A549 (cell line): ENCODE measurements at regions not wholly inside any gene's neighbourhood (a gene's known extent, or its start where the extent isn't known, plus 50 kb on each side); places are given as distances from the start of the nearest gene placed in this dataset.

ENCODE experiments used
- ATAC-seq, 2 experiments: fragments of 200-7000 bp in 1 of 2; fragments of >200 bp in 1 of 2; cut with Nextera tagmentation in 1 of 2; cut with Tn5 transposase in 1 of 2; 3 replicates each; pipeline versions ENCODE4 v1.8.0 to v1.9.1; 2018 to 2020; ENCODE audit warnings: mild to moderate bottlenecking in 1 of 2, moderate library complexity in 1 of 2
- CTCF ChIA-PET: fragments of 300-600 bp; sonication (Branson Sonifier 250); formaldehyde crosslinking; extraction: SDS; loops from one replicate; lab custom pipeline; 2021; ENCODE audit warnings: antibody characterized with exemption, inconsistent platforms; lab: Yijun Ruan, JAX
- POLR2A ChIA-PET: fragments of 350-600 bp; formaldehyde crosslinking; extraction: SDS; loops from one replicate; lab custom pipeline; 2021; ENCODE audit warnings: antibody characterized with exemption, inconsistent platforms; lab: Yijun Ruan, JAX
- DNase-seq, 2 experiments: peaks; one replicate each; pipeline versions ENCODE4 v3.0.0 to v3.0.0-alpha.2; 2011 to 2016; ENCODE audit warnings: low read depth in 1 of 2, low spot score in 1 of 2
- FAIRE-seq: peaks from 2 replicates; lab custom pipeline; 2011; peaks lifted over from hg19 to GRCh38; lab: Jason Lieb, UNC
- H3K27ac ChIP-seq, 2 experiments: fragments of >200 bp; sonication (Bioruptor Twin); formaldehyde crosslinking; 3 replicates each; pipeline ENCODE4 v1.5.1; 2016 to 2017
- H3K4me1 ChIP-seq: fragments of >200 bp; sonication (Bioruptor Twin); formaldehyde crosslinking; 3 replicates; pipeline ENCODE4 v1.6.1; 2016
- H3K4me2 ChIP-seq: fragments of >200 bp; sonication (Bioruptor Twin); formaldehyde crosslinking; 3 replicates; pipeline ENCODE4 v1.6.1; 2016
- H3K4me3 ChIP-seq: fragments of >200 bp; sonication (Bioruptor Twin); formaldehyde crosslinking; 3 replicates; pipeline ENCODE4 v1.5.1; 2016
- H3K9me3 ChIP-seq: fragments of >200 bp; sonication (Bioruptor Twin); formaldehyde crosslinking; 3 replicates; pipeline ENCODE4 v1.6.1; 2016
- ATOH8 ChIP-seq: fragments of 250-450 bp; sonication (Bioruptor Pico); IDR thresholded peaks from 2 replicates; pipeline ENCODE4 v1.5.0; 2020; ENCODE audit warnings: low read depth, mild to moderate bottlenecking, moderate library complexity
- CBX2 ChIP-seq: fragments of 200-600 bp; sonication (generic); IDR thresholded peaks from 2 replicates; pipeline ENCODE4 v1.6.1; 2016; ENCODE audit warnings: low read depth, mild to moderate bottlenecking, borderline replicate concordance
- CBX8 ChIP-seq: fragments of 200-600 bp; sonication (generic); IDR thresholded peaks from 2 replicates; pipeline ENCODE4 v1.6.1; 2016
- CEBPB ChIP-seq, 2 experiments: fragments of >200 bp in 1 of 2; sonication (Bioruptor Twin) in 1 of 2; formaldehyde crosslinking in 1 of 2; IDR thresholded peaks; 2 replicates each; pipeline ENCODE4 v1.6.1; 2012 to 2016
- CHD4 ChIP-seq: fragments of 200-600 bp; sonication (generic); IDR thresholded peaks from 2 replicates; pipeline ENCODE4 v1.6.1; 2016; ENCODE audit warnings: antibody characterized with exemption, mild to moderate bottlenecking, borderline replicate concordance
- EHF ChIP-seq: fragments of 250-450 bp; sonication (Bioruptor Pico); IDR thresholded peaks from 2 replicates; pipeline ENCODE4 v1.5.0; 2020; ENCODE audit warnings: mild to moderate bottlenecking
- ESRRA ChIP-seq: fragments of 150-350 bp; IDR thresholded peaks from 2 replicates; pipeline ENCODE4 v1.6.1; 2014; ENCODE audit warnings: mild to moderate bottlenecking, low read length, borderline replicate concordance
- GATA3 ChIP-seq: IDR thresholded peaks from 2 replicates; pipeline ENCODE4 v1.6.1; 2012; ENCODE audit warnings: borderline replicate concordance
- HDAC2 ChIP-seq: fragments of 200-600 bp; sonication (generic); IDR thresholded peaks from 2 replicates; pipeline ENCODE4 v1.6.1; 2016
- HMGXB4 ChIP-seq: fragments of 250-450 bp; sonication (Bioruptor Pico); IDR thresholded peaks from 2 replicates; pipeline ENCODE4 v1.5.0; 2021; ENCODE audit warnings: mild to moderate bottlenecking, moderate library complexity, borderline replicate concordance
- MAZ ChIP-seq: fragments of 150-350 bp; IDR thresholded peaks from 2 replicates; pipeline ENCODE4 v1.6.1; 2014; ENCODE audit warnings: antibody characterized with exemption, low read depth, low read length, borderline replicate concordance
- MYC ChIP-seq: IDR thresholded peaks from 2 replicates; pipeline ENCODE4 v1.6.1; 2012; ENCODE audit warnings: mild to moderate bottlenecking, inconsistent platforms, low read length, improper control_type of control experiment, borderline replicate concordance
- NPAS2 ChIP-seq: fragments of 250-450 bp; sonication (Bioruptor Pico); IDR thresholded peaks from 2 replicates; pipeline ENCODE4 v1.8.0; 2022; ENCODE audit warnings: mild to moderate bottlenecking, moderate library complexity, borderline replicate concordance
- PHF8 ChIP-seq: fragments of 200-600 bp; sonication (generic); IDR thresholded peaks from 2 replicates; pipeline ENCODE4 v1.6.1; 2016; ENCODE audit warnings: low read depth, mild to moderate bottlenecking, antibody characterized with exemption, moderate library complexity, borderline replicate concordance
- POLR2AphosphoS2 ChIP-seq: conservative IDR thresholded peaks from 2 replicates; pipeline ENCODE4 v1.6.1; 2012; ENCODE audit warnings: low read length, improper control_type of control experiment, inconsistent platforms
- RAD21 ChIP-seq, 2 experiments: fragments of >200 bp in 1 of 2; sonication (Bioruptor Twin) in 1 of 2; formaldehyde crosslinking in 1 of 2; IDR thresholded peaks in 1 of 2; conservative IDR thresholded peaks in 1 of 2; 2 replicates in 1 of 2; 3 replicates in 1 of 2; pipeline ENCODE4 v1.6.1; 2012 to 2018; ENCODE audit warnings: inconsistent platforms in 1 of 2
- RARB ChIP-seq: fragments of 250-450 bp; sonication (Bioruptor Pico); IDR thresholded peaks from 2 replicates; pipeline ENCODE4 v1.8.0; 2021; ENCODE audit warnings: mild to moderate bottlenecking, moderate library complexity
- RFX5 ChIP-seq: fragments of 450-650 bp; IDR thresholded peaks from 2 replicates; pipeline ENCODE4 v1.7.1; 2014; ENCODE audit warnings: antibody characterized with exemption, mild to moderate bottlenecking, moderate library complexity
- SMC3 ChIP-seq: fragments of >200 bp; sonication (Bioruptor Twin); formaldehyde crosslinking; IDR thresholded peaks from 3 replicates; pipeline ENCODE4 v1.6.1; 2018; ENCODE audit warnings: inconsistent platforms
- TFCP2L1 ChIP-seq: fragments of 250-450 bp; sonication (Bioruptor Pico); IDR thresholded peaks from 2 replicates; pipeline ENCODE4 v1.5.0; 2021; ENCODE audit warnings: mild to moderate bottlenecking
- USF2 ChIP-seq: fragments of 450-650 bp; IDR thresholded peaks from 2 replicates; pipeline ENCODE4 v1.6.1; 2014; ENCODE audit warnings: antibody characterized with exemption
- ZNF302 ChIP-seq: fragments of 250-450 bp; sonication (Bioruptor Pico); IDR thresholded peaks from 2 replicates; pipeline ENCODE4 v1.9.0; 2021; ENCODE audit warnings: inconsistent platforms, mild to moderate bottlenecking, moderate library complexity
- ZSCAN20 ChIP-seq: fragments of 250-450 bp; sonication (Bioruptor Pico); IDR thresholded peaks from 2 replicates; pipeline ENCODE4 v1.8.0; 2022; ENCODE audit warnings: mild to moderate bottlenecking, moderate library complexity
- WGBS: methylation state at CpG from one replicate; pipeline ENCODE4 v1.1.6; 2017; ENCODE audit errors: missing lambda C conversion rate; 5-methylcytosine and 5-hydroxymethylcytosine counted together
- TF ChIP-seq, protein P1 (sequence below): fragments of >200 bp; sonication (Bioruptor Twin); formaldehyde crosslinking; IDR thresholded peaks from 3 replicates; pipeline ENCODE4 v1.5.1; 2016
- TF ChIP-seq, protein P2 (sequence below): fragments of >200 bp; sonication (Bioruptor Twin); formaldehyde crosslinking; IDR thresholded peaks from 3 replicates; pipeline ENCODE4 v1.6.1; 2016
- TF ChIP-seq, protein P3 (sequence below): IDR thresholded peaks from 2 replicates; pipeline ENCODE4 v1.6.1; 2012

DNA sequence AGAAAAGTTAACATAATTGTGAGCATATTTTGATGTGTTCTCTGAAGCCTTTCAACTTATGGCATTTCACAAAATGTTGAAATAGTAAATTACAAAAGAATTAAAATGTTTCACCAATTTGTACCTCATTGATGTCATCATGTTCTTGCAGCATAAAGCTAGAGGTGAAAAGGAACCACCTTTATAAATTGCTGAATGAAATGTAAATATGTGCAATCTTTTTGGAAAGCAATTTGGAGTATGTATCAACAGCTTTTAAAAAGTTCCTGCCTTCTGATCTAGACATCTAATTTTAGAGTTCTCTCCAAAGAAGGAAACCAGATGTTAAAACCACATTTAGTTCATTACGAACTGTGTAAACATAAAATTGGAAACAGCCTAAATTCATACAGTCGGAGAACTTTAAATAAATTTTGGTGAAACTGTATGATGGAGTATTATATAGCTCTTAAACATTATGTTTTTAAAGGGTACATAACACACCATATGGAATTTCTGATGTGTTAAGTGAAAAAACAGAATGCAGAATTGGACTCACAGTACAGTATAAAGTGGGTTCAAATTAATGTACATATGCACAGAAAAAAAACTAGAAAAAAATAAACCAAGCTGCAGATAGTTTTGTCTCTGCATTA is 311.2 kb upstream of the NAALADL2 start:
- WGBS: 69% methylated on average over 2 of the region's 2 CpGs
- ChIA-PET CTCF (no interaction called here), POLR2A (no interaction called here)
- FAIRE-seq (no peak), ATAC-seq (no peak), DNase-seq (no peak)
- TF ChIP-seq ZNF302 (CRISPR knock-in tag) (no peak), GATA3 (no peak), CHD4 (no peak)
- H3K4me2 ChIP-seq: no peak overlapping the region
- H3K4me1 ChIP-seq: no peaks in the 10 kb centered on the region
- no peak overlapping the region for H3K4me3 ChIP-seq
- H3K27ac ChIP-seq: no peak overlapping the region
- no peaks in the 10 kb centered on the region for H3K9me3 ChIP-seq

DNA sequence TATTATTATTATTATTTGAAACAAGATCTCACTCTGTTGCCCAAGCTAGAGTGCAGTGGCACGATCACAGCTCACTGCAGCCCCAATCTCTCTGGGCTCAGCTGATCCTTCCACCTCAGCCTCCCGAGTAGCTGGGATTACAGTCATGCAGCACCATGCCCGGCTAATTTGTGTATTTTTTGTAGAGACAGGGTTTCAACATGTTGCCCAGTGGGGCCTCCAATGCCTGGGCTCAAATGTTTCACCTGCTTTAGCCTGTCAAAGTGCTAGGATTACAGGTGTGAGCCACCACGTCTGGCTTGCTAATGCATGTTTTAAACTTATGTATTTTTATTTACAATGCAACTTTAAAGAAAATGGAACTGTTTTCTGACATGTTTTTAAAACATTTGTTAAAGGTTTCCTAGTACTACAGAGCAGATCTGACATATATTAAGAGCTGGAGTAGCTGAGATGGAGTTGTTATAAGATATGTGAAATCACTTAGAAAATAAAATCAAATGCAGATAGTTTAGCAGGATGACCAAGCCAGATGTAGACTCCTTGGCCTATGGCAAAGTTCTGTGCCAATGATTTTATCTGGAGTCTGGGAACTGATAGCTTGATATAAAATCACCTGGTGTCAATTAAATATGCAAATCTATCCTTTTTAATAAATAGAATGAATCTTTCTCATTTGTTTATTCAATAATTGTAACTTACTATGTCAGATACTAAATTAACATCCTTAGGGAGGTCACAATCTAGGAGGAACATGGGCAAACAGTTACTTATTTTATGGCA is 310.1 kb upstream of the NAALADL2 start:
- no peak for TF ChIP-seq TFCP2L1
- TF ChIP-seq EHF: no peak
- no peak for TF ChIP-seq RAD21 (conservative IDR thresholded peaks at IDR 0.05 in 1 of 2, IDR thresholded peaks at IDR 0.05 in 1 of 2)
- no peak for TF ChIP-seq HMGXB4
- no peak for TF ChIP-seq RARB (CRISPR knock-in tag)
- TF ChIP-seq ESRRA: no peak
- TF ChIP-seq PHF8: no peak
- TF ChIP-seq HDAC2: no peak
- no peak for TF ChIP-seq ZSCAN20 (CRISPR knock-in tag)
- no peak for TF ChIP-seq MAZ
- TF ChIP-seq POLR2AphosphoS2: no peak
- CTCF ChIA-PET: no interaction called here
- FAIRE-seq (no peak), DNase-seq (no peak), ATAC-seq (no peak)
- WGBS: 24% methylated on average over 4 of the region's 4 CpGs
- Histone ChIP-seq H3K4me1 (no peaks in the 10 kb centered on the region), H3K4me3 (no peak overlapping the region), H3K27ac (no peak overlapping the region), H3K9me3 (no peaks in the 10 kb centered on the region), H3K4me2 (no peak overlapping the region)
- POLR2A ChIA-PET: no interaction called here

GRCh38 chr3:174581558-174581957 is 277.6 kb upstream of the NAALADL2 start:
- DNase-seq (no peak), FAIRE-seq (no peak), ATAC-seq (no peak)
- Histone ChIP-seq H3K4me3 (no peak overlapping the region), H3K4me2 (no peak overlapping the region), H3K4me1 (no peaks in the 10 kb centered on the region), H3K9me3 (no peaks in the 10 kb centered on the region), H3K27ac (no peak overlapping the region)
- CTCF ChIA-PET: no interaction called here
- 53% methylated on average over 5 of the region's 5 CpGs for WGBS
- POLR2A ChIA-PET: no interaction called here
- TF ChIP-seq EHF: no peak
- TF ChIP-seq NPAS2: no peak
- TF ChIP-seq MYC: no peak
- TF ChIP-seq, protein P1, sequence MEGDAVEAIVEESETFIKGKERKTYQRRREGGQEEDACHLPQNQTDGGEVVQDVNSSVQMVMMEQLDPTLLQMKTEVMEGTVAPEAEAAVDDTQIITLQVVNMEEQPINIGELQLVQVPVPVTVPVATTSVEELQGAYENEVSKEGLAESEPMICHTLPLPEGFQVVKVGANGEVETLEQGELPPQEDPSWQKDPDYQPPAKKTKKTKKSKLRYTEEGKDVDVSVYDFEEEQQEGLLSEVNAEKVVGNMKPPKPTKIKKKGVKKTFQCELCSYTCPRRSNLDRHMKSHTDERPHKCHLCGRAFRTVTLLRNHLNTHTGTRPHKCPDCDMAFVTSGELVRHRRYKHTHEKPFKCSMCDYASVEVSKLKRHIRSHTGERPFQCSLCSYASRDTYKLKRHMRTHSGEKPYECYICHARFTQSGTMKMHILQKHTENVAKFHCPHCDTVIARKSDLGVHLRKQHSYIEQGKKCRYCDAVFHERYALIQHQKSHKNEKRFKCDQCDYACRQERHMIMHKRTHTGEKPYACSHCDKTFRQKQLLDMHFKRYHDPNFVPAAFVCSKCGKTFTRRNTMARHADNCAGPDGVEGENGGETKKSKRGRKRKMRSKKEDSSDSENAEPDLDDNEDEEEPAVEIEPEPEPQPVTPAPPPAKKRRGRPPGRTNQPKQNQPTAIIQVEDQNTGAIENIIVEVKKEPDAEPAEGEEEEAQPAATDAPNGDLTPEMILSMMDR: no peak
- TF ChIP-seq RFX5: no peak
- no peak for TF ChIP-seq USF2
- TF ChIP-seq, protein P2, sequence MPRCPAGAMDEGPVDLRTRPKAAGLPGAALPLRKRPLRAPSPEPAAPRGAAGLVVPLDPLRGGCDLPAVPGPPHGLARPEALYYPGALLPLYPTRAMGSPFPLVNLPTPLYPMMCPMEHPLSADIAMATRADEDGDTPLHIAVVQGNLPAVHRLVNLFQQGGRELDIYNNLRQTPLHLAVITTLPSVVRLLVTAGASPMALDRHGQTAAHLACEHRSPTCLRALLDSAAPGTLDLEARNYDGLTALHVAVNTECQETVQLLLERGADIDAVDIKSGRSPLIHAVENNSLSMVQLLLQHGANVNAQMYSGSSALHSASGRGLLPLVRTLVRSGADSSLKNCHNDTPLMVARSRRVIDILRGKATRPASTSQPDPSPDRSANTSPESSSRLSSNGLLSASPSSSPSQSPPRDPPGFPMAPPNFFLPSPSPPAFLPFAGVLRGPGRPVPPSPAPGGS: no peak
- TF ChIP-seq CBX2: no peak
- TF ChIP-seq, protein P3, sequence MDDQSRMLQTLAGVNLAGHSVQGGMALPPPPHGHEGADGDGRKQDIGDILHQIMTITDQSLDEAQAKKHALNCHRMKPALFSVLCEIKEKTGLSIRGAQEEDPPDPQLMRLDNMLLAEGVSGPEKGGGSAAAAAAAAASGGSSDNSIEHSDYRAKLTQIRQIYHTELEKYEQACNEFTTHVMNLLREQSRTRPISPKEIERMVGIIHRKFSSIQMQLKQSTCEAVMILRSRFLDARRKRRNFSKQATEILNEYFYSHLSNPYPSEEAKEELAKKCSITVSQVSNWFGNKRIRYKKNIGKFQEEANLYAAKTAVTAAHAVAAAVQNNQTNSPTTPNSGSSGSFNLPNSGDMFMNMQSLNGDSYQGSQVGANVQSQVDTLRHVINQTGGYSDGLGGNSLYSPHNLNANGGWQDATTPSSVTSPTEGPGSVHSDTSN: no peak
- TF ChIP-seq SMC3: no peak
- TF ChIP-seq ESRRA: no peak
- no peak for TF ChIP-seq CEBPB (IDR thresholded peaks at IDR 0.05)
- TF ChIP-seq ATOH8: no peak
- TF ChIP-seq CBX8: no peak
